Trophoblast cell (in vitro differentiated cells and primary cell): ENCODE measurements at regions not wholly inside any gene's neighbourhood (a gene's known extent, or its start where the extent isn't known, plus 50 kb on each side); places are given as distances from the start of the nearest gene placed in this dataset.

ENCODE experiments used
- DNase-seq, 2 donors: peaks; one replicate each; pipeline ENCODE4 v3.0.0-alpha.2; 2016
- H2AFZ ChIP-seq: 2 replicates; pipeline ENCODE4 v1.6.1; 2013; ENCODE audit warnings: low read length, moderate library complexity, mild to moderate bottlenecking; ENCODE audit not compliant: insufficient read depth, poor library complexity
- H2AK5ac ChIP-seq: 2 replicates; pipeline ENCODE4 v1.6.1; 2013; ENCODE audit warnings: mild to moderate bottlenecking, low read length
- H2BK120ac ChIP-seq: 2 replicates; pipeline ENCODE4 v1.6.1; 2013; ENCODE audit warnings: low read length, mild to moderate bottlenecking, moderate library complexity; ENCODE audit not compliant: insufficient read depth, poor library complexity
- H2BK12ac ChIP-seq: 2 replicates; pipeline ENCODE4 v1.6.1; 2013; ENCODE audit warnings: mild to moderate bottlenecking, low read length, moderate library complexity
- H2BK5ac ChIP-seq: 2 replicates; pipeline ENCODE4 v1.6.1; 2013; ENCODE audit warnings: low read length, low read depth, moderate library complexity, mild to moderate bottlenecking; ENCODE audit not compliant: poor library complexity
- H3K14ac ChIP-seq: 2 replicates; pipeline ENCODE4 v1.6.1; 2013; ENCODE audit warnings: mild to moderate bottlenecking, low read length
- H3K18ac ChIP-seq: 2 replicates; pipeline ENCODE4 v1.6.1; 2013; ENCODE audit warnings: mild to moderate bottlenecking, low read length
- H3K23ac ChIP-seq: 2 replicates; pipeline ENCODE4 v1.6.1; 2013; ENCODE audit warnings: low read length
- H3K27ac ChIP-seq: 2 replicates; pipeline ENCODE4 v1.5.1; 2013; ENCODE audit warnings: low read depth, mild to moderate bottlenecking, inconsistent platforms, low read length, moderate library complexity
- H3K27me3 ChIP-seq: 2 replicates; pipeline ENCODE4 v1.6.1; 2013; ENCODE audit warnings: inconsistent platforms, mild to moderate bottlenecking, low read length, moderate library complexity; ENCODE audit not compliant: insufficient read depth
- H3K36me3 ChIP-seq, 2 experiments: 1 replicate in 1 of 2; 2 replicates in 1 of 2; pipeline ENCODE4 v1.6.1; 2013; ENCODE audit warnings: low read length in 2 of 2, mild to moderate bottlenecking in 2 of 2, moderate library complexity in 1 of 2; ENCODE audit not compliant: insufficient read depth in 2 of 2, control insufficient read depth in 1 of 2
- H3K4ac ChIP-seq: 2 replicates; pipeline ENCODE4 v1.6.1; 2013; ENCODE audit warnings: low read depth, mild to moderate bottlenecking, low read length, moderate library complexity
- H3K4me1 ChIP-seq, 2 experiments: 1 replicate in 1 of 2; 2 replicates in 1 of 2; pipeline ENCODE4 v1.6.1; 2013; ENCODE audit warnings: low read length in 2 of 2, mild to moderate bottlenecking in 2 of 2, moderate library complexity in 1 of 2; ENCODE audit not compliant: insufficient read depth in 2 of 2, control insufficient read depth in 1 of 2
- H3K4me2 ChIP-seq: 2 replicates; pipeline ENCODE4 v1.6.1; 2013; ENCODE audit warnings: inconsistent platforms, mild to moderate bottlenecking, low read length, moderate library complexity
- H3K4me3 ChIP-seq: 2 replicates; pipeline ENCODE4 v1.5.1; 2013; ENCODE audit warnings: mild to moderate bottlenecking, low read depth, low read length, inconsistent platforms
- H3K79me1 ChIP-seq: one replicate; pipeline ENCODE4 v1.6.1; 2013; ENCODE audit warnings: low read length
- H3K79me2 ChIP-seq: 2 replicates; pipeline ENCODE4 v1.6.1; 2013; ENCODE audit warnings: low read length, mild to moderate bottlenecking; ENCODE audit not compliant: control insufficient read depth, insufficient read depth, poor library complexity
- H3K9ac ChIP-seq: 2 replicates; pipeline ENCODE4 v1.6.1; 2013; ENCODE audit warnings: mild to moderate bottlenecking, low read length
- H3K9me3 ChIP-seq: 2 replicates; pipeline ENCODE4 v1.6.1; 2013; ENCODE audit warnings: low read depth, mild to moderate bottlenecking, control low read depth, inconsistent platforms, low read length; ENCODE audit not compliant: insufficient read depth
- H4K12ac ChIP-seq: 2 replicates; pipeline ENCODE4 v1.6.1; 2013; ENCODE audit warnings: low read depth, mild to moderate bottlenecking, low read length, moderate library complexity
- H4K8ac ChIP-seq: 2 replicates; pipeline ENCODE4 v1.6.1; 2013; ENCODE audit warnings: low read depth, mild to moderate bottlenecking, low read length, moderate library complexity
- H4K91ac ChIP-seq: one replicate; pipeline ENCODE4 v1.6.1; 2013; ENCODE audit warnings: low read depth, mild to moderate bottlenecking, low read length, moderate library complexity
- WGBS: extraction: QIAGEN DNeasy Blood & Tissue Kit; methylation state at CpG from one replicate; pipeline ENCODE4 v1.1.7; 2013; ENCODE audit warnings: missing lambda C conversion rate; ENCODE audit not compliant: insufficient read length, insufficient coverage; ENCODE audit errors: extremely low coverage; 5-methylcytosine and 5-hydroxymethylcytosine counted together

- Histone ChIP-seq H3K9ac (no peak overlapping the region), H3K36me3 (no peaks in the 10 kb centered on the region), H3K18ac (no peak overlapping the region), H3K4ac (no peak overlapping the region), H3K23ac (no peak overlapping the region), H3K27ac (no peak overlapping the region), H2AFZ (no peak overlapping the region), H3K27me3 (no peaks in the 10 kb centered on the region), H4K12ac (no peak overlapping the region), H3K79me2 (no peaks in the 10 kb centered on the region), H3K4me2 (no peak overlapping the region), H2AK5ac (no peak overlapping the region), H3K4me3 (no peak overlapping the region), H4K8ac (no peak overlapping the region), H2BK120ac (no peak overlapping the region), H3K14ac (no peak overlapping the region), H4K91ac (no peak overlapping the region), H2BK12ac (no peak overlapping the region), H3K4me1 (no peaks in the 10 kb centered on the region), H2BK5ac (no peak overlapping the region), H3K9me3 (no peaks in the 10 kb centered on the region), H3K79me1 (no peaks in the 10 kb centered on the region)
- DNase-seq: peak in 1 of 2 donors; percentile 25
- no CpG with 5 or more reads among the region's 2 CpGs for WGBS
Measured at GRCh38 chr2:180728928-180729559, 251.4 kb upstream of the UBE2E3 start.

- Histone ChIP-seq H3K79me1 (no peaks in the 10 kb centered on the region), H2AK5ac (no peak overlapping the region), H3K4me3 (no peak overlapping the region), H3K18ac (no peak overlapping the region), H3K27me3 (no peaks in the 10 kb centered on the region), H2BK5ac (no peak overlapping the region), H3K4ac (no peak overlapping the region), H4K12ac (no peak overlapping the region), H3K4me1 (no peaks in the 10 kb centered on the region), H2BK120ac (no peak overlapping the region), H3K23ac (no peak overlapping the region), H3K9me3 (no peaks in the 10 kb centered on the region), H2BK12ac (no peak overlapping the region), H3K4me2 (no peak overlapping the region), H2AFZ (no peak overlapping the region), H4K8ac (no peak overlapping the region), H3K36me3 (no peaks in the 10 kb centered on the region), H3K9ac (no peak overlapping the region), H4K91ac (no peak overlapping the region), H3K27ac (no peak overlapping the region), H3K79me2 (no peaks in the 10 kb centered on the region), H3K14ac (no peak overlapping the region)
- no CpG with 5 or more reads among the region's 3 CpGs for WGBS
- no peak for DNase-seq
Measured at GRCh38 chr2:180723712-180724111, 256.7 kb upstream of the UBE2E3 start.

GRCh38 chr2:180722551-180723239 lies 257.7 kb upstream of the UBE2E3 start:
- Histone ChIP-seq H3K27me3 (no peaks in the 10 kb centered on the region), H3K79me2 (no peaks in the 10 kb centered on the region), H2BK5ac (no peak overlapping the region), H3K4me1 (no peaks in the 10 kb centered on the region), H3K4me2 (no peak overlapping the region), H3K18ac (no peak overlapping the region), H3K4me3 (no peak overlapping the region), H3K79me1 (no peaks in the 10 kb centered on the region), H3K36me3 (no peaks in the 10 kb centered on the region), H3K14ac (no peak overlapping the region), H4K91ac (no peak overlapping the region), H4K8ac (no peak overlapping the region), H3K23ac (no peak overlapping the region), H3K27ac (no peak overlapping the region), H3K9ac (no peak overlapping the region), H4K12ac (no peak overlapping the region), H2BK120ac (no peak overlapping the region), H3K4ac (no peak overlapping the region), H2AFZ (no peak overlapping the region), H3K9me3 (no peaks in the 10 kb centered on the region), H2BK12ac (no peak overlapping the region), H2AK5ac (no peak overlapping the region)
- no peak for DNase-seq
- WGBS: no CpG with 5 or more reads among the region's 2 CpGs

- H3K27me3 ChIP-seq: no peaks in the 10 kb centered on the region
- no peak overlapping the region for H3K4me2 ChIP-seq
- H2AFZ ChIP-seq: no peak overlapping the region
- H2BK5ac ChIP-seq: no peak overlapping the region
- H3K18ac ChIP-seq: no peak overlapping the region
- no peaks in the 10 kb centered on the region for H3K9me3 ChIP-seq
- no peak overlapping the region for H3K14ac ChIP-seq
- H3K36me3 ChIP-seq: no peaks in the 10 kb centered on the region
- no peak overlapping the region for H3K4me3 ChIP-seq
- H2BK12ac ChIP-seq: no peak overlapping the region
- no peak overlapping the region for H2AK5ac ChIP-seq
- no peak for DNase-seq
- H3K4ac ChIP-seq: no peak overlapping the region
- H4K8ac ChIP-seq: no peak overlapping the region
- H4K91ac ChIP-seq: no peak overlapping the region
- H3K79me1 ChIP-seq: no peaks in the 10 kb centered on the region
- H3K79me2 ChIP-seq: no peaks in the 10 kb centered on the region
- H3K27ac ChIP-seq: no peak overlapping the region
- WGBS: no CpG with 5 or more reads among the region's 1 CpG
- H2BK120ac ChIP-seq: no peak overlapping the region
- H4K12ac ChIP-seq: no peak overlapping the region
- H3K9ac ChIP-seq: no peak overlapping the region
- no peaks in the 10 kb centered on the region for H3K4me1 ChIP-seq
- H3K23ac ChIP-seq: no peak overlapping the region
Measured at GRCh38 chr2:180720829-180721228, 259.6 kb upstream of the UBE2E3 start.
